Stimulated activated CD4-positive, alpha-beta T cell treated with anti-CD3 and anti-CD28 coated beads, Interleukin-1b, Interleukin-23, amount 100 ng/mL, for 48 hours (primary cell): ENCODE measurements at regions not wholly inside any gene's neighbourhood (a gene's known extent, or its start where the extent isn't known, plus 50 kb on each side); places are given as distances from the start of the nearest gene placed in this dataset.
"Not testable (repeated sequence)": the region's sequence is repeated elsewhere in the genome, so short reads cannot be mapped to it uniquely, and the experiment has no call there.

Experiments used
- DNase-seq: peaks from one replicate; pipeline ENCODE4 v3.0.0-alpha.2; 2020

- no peak for DNase-seq
Observed at GRCh38 chrX:140447150-140447549, 57.7 kb downstream of the SOX3 start.

- DNase-seq, result no peak
Observed at GRCh38 chrX:140440876-140441275, 64.0 kb downstream of the SOX3 start.

GRCh38 chrX:140439476-140439875, 65.4 kb downstream of the SOX3 start:
- DNase-seq, result no peak

- DNase-seq, result no peak
Observed at GRCh38 chrX:140434347-140434746, 70.5 kb downstream of the SOX3 start.

- DNase-seq, result no peak
Observed at GRCh38 chrX:140433582-140433981, 71.3 kb downstream of the SOX3 start.

GRCh38 chrX:140432346-140433175, 72.3 kb downstream of the SOX3 start:
- no peak for DNase-seq

GRCh38 chrX:140431521-140431920, 73.3 kb downstream of the SOX3 start:
- no peak for DNase-seq

- DNase-seq, result no peak
Observed at GRCh38 chrX:140425712-140426395, 79.0 kb downstream of the SOX3 start.

GRCh38 chrX:140422501-140422900, 82.4 kb downstream of the SOX3 start:
- DNase-seq, result no peak

GRCh38 chrX:140402131-140402530, 102.7 kb downstream of the SOX3 start:
- not testable (repeated sequence) for DNase-seq

GRCh38 chrX:140396326-140396725, 108.5 kb downstream of the SOX3 start:
- DNase-seq, result not testable (repeated sequence)

- DNase-seq, result no peak
Observed at GRCh38 chrX:140393507-140393906, 111.4 kb downstream of the SOX3 start.

GRCh38 chrX:140391313-140391712, 113.6 kb downstream of the SOX3 start:
- no peak for DNase-seq

- no peak for DNase-seq
Observed at GRCh38 chrX:140389331-140389730, 115.5 kb downstream of the SOX3 start.

GRCh38 chrX:140362861-140363260, 142.0 kb downstream of the SOX3 start:
- DNase-seq, result no peak

- DNase-seq, result no peak
Observed at GRCh38 chrX:140360924-140361323, 143.9 kb downstream of the SOX3 start.

GRCh38 chrX:140360284-140360683, 144.6 kb downstream of the SOX3 start:
- no peak for DNase-seq

GRCh38 chrX:140355922-140356321, 148.9 kb downstream of the SOX3 start:
- DNase-seq, result no peak

- DNase-seq, result no peak
Observed at GRCh38 chrX:140355429-140355828, 149.4 kb downstream of the SOX3 start.

GRCh38 chrX:140354431-140355120, 150.3 kb downstream of the SOX3 start:
- no peak for DNase-seq

GRCh38 chrX:140346729-140347128, 158.1 kb downstream of the SOX3 start:
- no peak for DNase-seq

GRCh38 chrX:140343226-140343868, 161.5 kb downstream of the SOX3 start:
- no peak for DNase-seq

GRCh38 chrX:140342410-140342809, 162.5 kb downstream of the SOX3 start:
- DNase-seq, result no peak
